GM12865 (cell line): ENCODE measurements at regions not wholly inside any gene's neighbourhood (a gene's known extent, or its start where the extent isn't known, plus 50 kb on each side); places are given as distances from the start of the nearest gene placed in this dataset.

Source experiments
- DNase-seq: peaks from one replicate; pipeline ENCODE4 v3.0.0; 2010; ENCODE audit warnings: low read depth
- H3K4me3 ChIP-seq: 2 replicates; pipeline ENCODE4 v1.5.1; 2011; ENCODE audit warnings: mild to moderate bottlenecking, low read depth, low read length, control low read depth
- CTCF ChIP-seq: IDR thresholded peaks from 2 replicates; pipeline ENCODE4 v1.5.1; 2011; ENCODE audit warnings: low read length, control low read depth, low read depth, inconsistent platforms; ENCODE audit not compliant: insufficient read depth; ENCODE audit errors: missing control alignments

- no peak for DNase-seq
- no peak overlapping the region for H3K4me3 ChIP-seq
- no peak for TF ChIP-seq CTCF
Observed at GRCh38 chr4:92183825-92184224, 119.9 kb upstream of the GRID2 start.

DNA sequence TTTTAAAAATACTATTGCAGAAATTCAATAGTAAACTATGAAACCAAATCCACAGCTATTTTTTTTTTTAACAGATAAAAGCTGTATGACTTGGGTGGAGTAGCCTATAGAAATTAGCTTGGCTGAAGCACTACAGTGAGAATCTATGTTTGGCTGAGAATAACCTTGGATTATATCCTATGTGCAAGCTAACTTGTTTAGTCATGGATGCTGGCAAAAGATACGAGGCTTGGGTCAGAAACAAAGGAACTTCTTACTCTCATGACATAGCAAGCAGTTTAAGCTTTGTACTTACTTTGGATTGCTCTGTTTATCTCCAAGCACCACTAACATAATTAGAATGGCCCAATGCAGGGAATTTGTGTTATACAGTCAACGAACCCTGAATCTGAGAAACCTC, 119.2 kb upstream of the GRID2 start:
- TF ChIP-seq CTCF = no peak
- DNase-seq = no peak
- no peak overlapping the region for H3K4me3 ChIP-seq

- TF ChIP-seq CTCF = no peak
- H3K4me3 ChIP-seq = no peak overlapping the region
- DNase-seq = no peak
Observed at GRCh38 chr4:92186239-92186638, 117.5 kb upstream of the GRID2 start.

GRCh38 chr4:92189146-92189545, 114.6 kb upstream of the GRID2 start:
- no peak for DNase-seq
- no peak for TF ChIP-seq CTCF
- H3K4me3 ChIP-seq = no peak overlapping the region

- no peak for DNase-seq
- TF ChIP-seq CTCF = no peak
- H3K4me3 ChIP-seq = no peak overlapping the region
Observed at GRCh38 chr4:92198711-92199110, 105.1 kb upstream of the GRID2 start.

DNA sequence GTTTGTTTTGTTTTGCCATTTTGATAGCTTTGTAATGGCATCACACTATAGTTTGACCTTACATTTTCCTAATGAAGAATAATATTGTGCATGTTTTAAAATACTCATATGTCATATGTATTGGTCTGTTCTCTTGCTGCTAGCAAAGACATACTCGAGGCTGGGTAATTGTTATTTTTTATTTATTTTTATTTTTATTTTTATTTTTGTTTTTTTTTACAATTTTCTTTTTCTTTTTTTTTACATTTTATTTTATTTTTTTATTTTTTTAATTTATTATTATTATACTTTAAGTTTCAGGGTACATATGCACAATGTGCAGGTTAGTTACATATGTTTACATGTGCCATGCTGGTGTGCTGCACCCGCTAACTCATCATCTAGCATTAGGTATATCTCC, 104.6 kb upstream of the GRID2 start:
- H3K4me3 ChIP-seq = no peak overlapping the region
- no peak for TF ChIP-seq CTCF
- no peak for DNase-seq

DNA sequence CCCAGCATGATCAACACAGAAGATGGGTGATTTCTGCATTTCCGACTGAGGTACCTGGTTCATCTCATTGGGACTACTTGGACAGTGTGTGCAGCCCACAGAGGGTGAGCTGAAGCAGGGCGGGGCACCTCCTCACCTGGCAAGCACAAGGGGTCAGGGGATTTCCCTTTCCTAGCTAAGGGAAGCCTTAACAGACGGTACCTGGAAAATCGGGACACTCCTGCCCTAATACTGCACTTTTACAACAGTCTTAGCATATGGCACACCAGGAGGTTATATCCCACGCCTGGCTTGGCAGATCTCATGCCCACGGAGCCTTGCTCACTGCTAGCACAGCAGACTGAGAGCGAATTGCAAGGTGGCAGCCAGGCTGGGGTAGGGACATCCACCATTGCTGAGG, 92.9 kb upstream of the GRID2 start:
- no peak for TF ChIP-seq CTCF
- no peak overlapping the region for H3K4me3 ChIP-seq
- DNase-seq = no peak
